SK-N-SH (cell line): ENCODE measurements at regions not wholly inside any gene's neighbourhood (a gene's known extent, or its start where the extent isn't known, plus 50 kb on each side); places are given as distances from the start of the nearest gene placed in this dataset.

ENCODE experiments used
- CTCF ChIA-PET: fragments of 300-600, 350-600 bp; formaldehyde crosslinking; extraction: SDS; loops from one replicate; lab custom pipeline; 2021; lab: Yijun Ruan, JAX
- POLR2A ChIA-PET: fragments of 350-600 bp; sonication (Branson Sonifier 250); formaldehyde crosslinking; extraction: SDS; loops from one replicate; lab custom pipeline; 2020; ENCODE audit warnings: antibody characterized with exemption, inconsistent platforms; lab: Yijun Ruan, JAX
- DNase-seq: peaks from one replicate; pipeline ENCODE4 v3.0.0; 2012
- H2AFZ ChIP-seq: fragments of 200-600 bp; sonication (generic); 2 replicates; pipeline ENCODE4 v1.8.1; 2016; ENCODE audit warnings: antibody characterized with exemption, mild to moderate bottlenecking, low read depth
- H3F3A ChIP-seq: fragments of 200-600 bp; sonication (generic); replicated peaks from 2 replicates; pipeline ENCODE3; 2016; ENCODE audit warnings: antibody characterized with exemption, mild to moderate bottlenecking; ENCODE audit not compliant: insufficient read depth
- H3K27ac ChIP-seq, 2 experiments: fragments of 200-500 bp in 1 of 2; fragments of 200-600 bp in 1 of 2; sonication (Bioruptor generic) in 1 of 2; sonication (generic), shearing (Covaris generic) in 1 of 2; 2 replicates each; pipeline versions ENCODE4 v1.5.1 to v1.6.1; 2014 to 2016; ENCODE audit warnings: low read depth in 2 of 2, inconsistent platforms in 1 of 2, low read length in 1 of 2, mild to moderate bottlenecking in 1 of 2, mixed read lengths in 1 of 2
- H3K27me3 ChIP-seq: fragments of 200-600 bp; sonication (generic), shearing (Covaris generic); 2 replicates; pipeline ENCODE4 v1.6.1; 2016; ENCODE audit warnings: mixed run types; ENCODE audit not compliant: insufficient read depth
- H3K36me3 ChIP-seq, 2 experiments: fragments of 200-500 bp in 1 of 2; fragments of 200-600 bp in 1 of 2; sonication (Bioruptor generic) in 1 of 2; sonication (generic) in 1 of 2; replicated peaks in 1 of 2; 2 replicates each; pipeline versions ENCODE3 to v1.5.1; 2014 to 2016; ENCODE audit warnings: low read length in 1 of 2, mild to moderate bottlenecking in 1 of 2; ENCODE audit not compliant: insufficient read depth in 2 of 2, control insufficient read depth in 1 of 2
- H3K4me1 ChIP-seq, 2 experiments: fragments of 200-500 bp in 1 of 2; fragments of 200-600 bp in 1 of 2; sonication (Bioruptor generic) in 1 of 2; sonication (generic), shearing (Covaris generic) in 1 of 2; 2 replicates each; pipeline versions ENCODE4 v1.5.1 to v1.6.1; 2014 to 2016; ENCODE audit warnings: low read depth in 1 of 2, low read length in 1 of 2, mixed run types in 1 of 2; ENCODE audit not compliant: insufficient read depth in 2 of 2, control insufficient read depth in 1 of 2
- H3K4me2 ChIP-seq: fragments of 200-600 bp; sonication (generic), shearing (Covaris generic); 2 replicates; pipeline ENCODE4 v1.6.1; 2017; ENCODE audit warnings: mixed run types
- H3K4me3 ChIP-seq, 2 experiments: fragments of 200-500 bp in 1 of 2; fragments of 200-600 bp in 1 of 2; sonication (Bioruptor generic) in 1 of 2; sonication (generic), shearing (Covaris generic) in 1 of 2; 2 replicates each; pipeline versions ENCODE4 v1.5.1 to v1.8.1; 2014 to 2016; ENCODE audit warnings: low read depth in 2 of 2, inconsistent platforms in 1 of 2, low read length in 1 of 2, mild to moderate bottlenecking in 1 of 2, mixed read lengths in 1 of 2, moderate library complexity in 1 of 2
- H3K79me2 ChIP-seq: fragments of 200-600 bp; sonication (generic); 2 replicates; pipeline ENCODE4 v1.8.1; 2017; ENCODE audit warnings: mild to moderate bottlenecking; ENCODE audit not compliant: insufficient read depth
- H3K9ac ChIP-seq: fragments of 200-600 bp; sonication (generic); 2 replicates; pipeline ENCODE4 v1.6.1; 2017; ENCODE audit warnings: mixed run types
- H3K9me2 ChIP-seq: fragments of 200-600 bp; sonication (generic); 2 replicates; pipeline ENCODE4 v1.6.1; 2017; ENCODE audit warnings: mixed run types
- H3K9me3 ChIP-seq: fragments of 200-600 bp; sonication (generic); 2 replicates; pipeline ENCODE4 v1.6.1; 2017; ENCODE audit warnings: mixed run types, mild to moderate bottlenecking, moderate library complexity
- H4K20me1 ChIP-seq: fragments of 200-600 bp; sonication (generic); 2 replicates; pipeline ENCODE4 v1.6.1; 2017; ENCODE audit warnings: mild to moderate bottlenecking, mixed run types; ENCODE audit not compliant: insufficient read depth
- ELF1 ChIP-seq: IDR thresholded peaks from 2 replicates; pipeline ENCODE4 v1.4.0; 2012
- EP300 ChIP-seq, 2 experiments: IDR thresholded peaks; 2 replicates each; pipeline versions ENCODE4 v1.4.0 to v1.6.1; 2012; ENCODE audit warnings: borderline replicate concordance in 1 of 2, low read depth in 1 of 2, low read length in 1 of 2
- FOXM1 ChIP-seq: IDR thresholded peaks from 2 replicates; pipeline ENCODE4 v1.4.0; 2012; ENCODE audit warnings: low read depth, mild to moderate bottlenecking
- GATA2 ChIP-seq: sonication (generic); formaldehyde crosslinking; IDR thresholded peaks from 2 replicates; pipeline ENCODE4 v1.5.0; 2020; ENCODE audit warnings: mild to moderate bottlenecking, missing genetic modification reagents
- NFIC ChIP-seq: IDR thresholded peaks from 2 replicates; pipeline ENCODE4 v1.4.0; 2012; ENCODE audit warnings: borderline replicate concordance
- RFX5 ChIP-seq: IDR thresholded peaks from 2 replicates; pipeline ENCODE4 v1.6.1; 2012; ENCODE audit warnings: mild to moderate bottlenecking, improper control_type of control experiment, low read length
- TEAD4 ChIP-seq: IDR thresholded peaks from 2 replicates; pipeline ENCODE4 v1.4.0; 2012; ENCODE audit warnings: mild to moderate bottlenecking, borderline replicate concordance; ENCODE audit not compliant: insufficient read depth
- USF1 ChIP-seq: IDR thresholded peaks from 2 replicates; pipeline ENCODE4 v1.4.0; 2012; ENCODE audit warnings: low read depth, borderline replicate concordance
- YY1 ChIP-seq: IDR thresholded peaks from 2 replicates; pipeline ENCODE4 v1.4.0; 2012; ENCODE audit warnings: low read depth, mild to moderate bottlenecking
- ZBTB33 ChIP-seq: IDR thresholded peaks from 2 replicates; pipeline ENCODE4 v1.4.0; 2012; ENCODE audit warnings: low read depth, borderline replicate concordance
- WGBS: methylation state at CpG from one replicate; pipeline ENCODE4 v1.1.6; 2017; ENCODE audit warnings: low lambda C conversion rate; 5-methylcytosine and 5-hydroxymethylcytosine counted together

- Histone ChIP-seq H3K4me1 (no peaks in the 10 kb centered on the region), H3K9me2 (no peaks in the 10 kb centered on the region), H3K4me3 (no peak overlapping the region), H3K79me2 (no peaks in the 10 kb centered on the region), H3K9ac (no peak overlapping the region), H3K36me3 (no peaks in the 10 kb centered on the region), H4K20me1 (no peaks in the 10 kb centered on the region), H3K27ac (no peak overlapping the region), H3F3A (no peaks in the 10 kb centered on the region), H3K9me3 (no peaks in the 10 kb centered on the region), H2AFZ (no peak overlapping the region), H3K4me2 (no peak overlapping the region), H3K27me3 (no peaks in the 10 kb centered on the region)
- TF ChIP-seq NFIC, result no peak
- no peak for TF ChIP-seq YY1
- ChIA-PET POLR2A (no interaction called here), CTCF (interaction anchor here (0.7 to 2.7 kb wide), 2 partner anchors 18 to 745 kb away, joined by 3 to 9 read pairs; no protein-coding TSS in a partner anchor)
- WGBS, result 72% methylated on average over 2 of the region's 2 CpGs
- no peak for DNase-seq
Observed at GRCh38 chr13:50167224-50167947, 152.1 kb downstream of the KCNRG start.

DNA sequence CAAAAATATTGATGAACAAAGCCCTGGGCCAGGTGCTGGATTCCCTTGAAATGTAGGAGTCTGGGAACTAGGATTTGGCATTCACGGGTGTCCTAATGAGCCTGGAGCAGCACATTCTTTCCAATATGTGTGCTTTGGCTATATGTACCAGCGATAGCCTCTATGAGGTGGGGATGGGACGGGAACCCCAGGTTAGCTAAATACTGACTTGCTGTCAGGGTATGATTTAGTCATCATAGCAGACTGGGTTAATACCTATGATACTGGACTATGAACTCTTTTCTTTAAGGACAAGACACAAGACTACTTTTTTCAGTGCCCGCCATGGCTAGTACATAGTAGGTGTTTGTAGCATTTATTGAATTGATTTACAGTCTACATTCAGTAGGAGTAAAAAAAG, 152.7 kb downstream of the KCNRG start:
- Histone ChIP-seq H3K9ac (no peak overlapping the region), H3K4me3 (no peak overlapping the region), H2AFZ (no peak overlapping the region), H3F3A (no peaks in the 10 kb centered on the region), H3K4me1 (no peaks in the 10 kb centered on the region), H3K9me3 (no peaks in the 10 kb centered on the region), H3K36me3 (no peaks in the 10 kb centered on the region), H3K4me2 (no peak overlapping the region), H3K27me3 (no peaks in the 10 kb centered on the region), H3K9me2 (no peaks in the 10 kb centered on the region), H3K79me2 (no peaks in the 10 kb centered on the region), H3K27ac (no peak overlapping the region), H4K20me1 (no peaks in the 10 kb centered on the region)
- POLR2A ChIA-PET, result interaction anchor here (0.6 kb wide), 1 partner anchor 51 kb away, joined by 3 read pairs; no protein-coding TSS in a partner anchor
- TF ChIP-seq RFX5 (no peak), FOXM1 (no peak), USF1 (no peak), GATA2 (CRISPR knock-in tag) (no peak)
- no peak for DNase-seq
- WGBS, result 89% methylated on average over 4 of the region's 4 CpGs
- CTCF ChIA-PET, result interaction anchor here (2.7 kb wide), 1 partner anchor 744 kb away, joined by 9 read pairs; no protein-coding TSS in a partner anchor

DNA sequence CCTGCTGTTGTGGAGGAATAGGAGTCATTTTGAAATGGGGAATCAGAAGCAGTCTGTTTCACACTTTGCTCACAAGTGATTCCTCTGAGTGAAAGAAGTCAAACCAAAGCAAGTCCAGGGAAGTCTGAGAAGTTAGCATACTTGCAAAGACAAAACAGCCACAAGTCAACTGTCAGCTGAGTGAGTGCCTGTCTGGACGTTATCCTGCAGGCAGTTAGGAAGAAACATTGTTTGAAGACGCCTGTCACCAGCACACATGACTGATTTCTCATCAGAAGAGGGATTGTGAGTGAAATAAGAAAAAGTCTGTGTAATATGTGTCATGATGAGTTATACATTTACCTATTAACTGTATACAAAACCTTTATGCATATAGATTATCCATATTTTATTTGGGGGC, 153.5 kb downstream of the KCNRG start:
- WGBS, result 63% methylated on average over 2 of the region's 2 CpGs
- CTCF ChIA-PET, result interaction anchor here (0.7 to 2.7 kb wide), 2 partner anchors 9 to 743 kb away, joined by 3 to 9 read pairs; no protein-coding TSS in a partner anchor
- TF ChIP-seq EP300 (IDR thresholded peaks at IDR 0.05; ENCODE audit: borderline replicate concordance in 1 of 2, low read depth in 1 of 2, low read length in 1 of 2), result no peak
- no peak for TF ChIP-seq USF1
- TF ChIP-seq ZBTB33, result no peak
- no peak for TF ChIP-seq ELF1
- TF ChIP-seq TEAD4, result no peak
- TF ChIP-seq, all 33 proteins: peak for 0
- Histone ChIP-seq H3K4me2 (no peak overlapping the region), H3K4me3 (no peak overlapping the region), H3K4me1 (no peaks in the 10 kb centered on the region), H3K9me3 (no peaks in the 10 kb centered on the region), H3K36me3 (no peaks in the 10 kb centered on the region), H3K9ac (no peak overlapping the region), H3K9me2 (no peaks in the 10 kb centered on the region), H3K79me2 (no peaks in the 10 kb centered on the region), H4K20me1 (no peaks in the 10 kb centered on the region), H3K27me3 (no peaks in the 10 kb centered on the region), H3F3A (no peaks in the 10 kb centered on the region), H2AFZ (no peak overlapping the region), H3K27ac (no peak overlapping the region)
- POLR2A ChIA-PET, result no interaction called here
- no peak for DNase-seq
